Ovary (tissue), 7 donors: ENCODE measurements at regions not wholly inside any gene's neighbourhood (a gene's known extent, or its start where the extent isn't known, plus 50 kb on each side); places are given as distances from the start of the nearest gene placed in this dataset.

Experiments used
- DNase-seq, 5 donors: peaks; one replicate each; pipeline ENCODE4 v3.0.0-alpha.2; 2019 to 2020
- H3K27ac ChIP-seq, 2 donors: fragments of 200-600 bp; one replicate each; pipeline versions ENCODE4 v1.5.1 to v1.8.0; 2019 to 2022
- H3K27me3 ChIP-seq: fragments of 200-600 bp; one replicate; pipeline ENCODE4 v1.8.0; 2022
- H3K36me3 ChIP-seq: fragments of 200-600 bp; sonication (generic); one replicate; pipeline ENCODE4 v1.5.1; 2019
- H3K4me1 ChIP-seq: one replicate; pipeline ENCODE4 v1.8.1; 2013; ENCODE audit warnings: mild to moderate bottlenecking, moderate library complexity; ENCODE audit not compliant: insufficient read depth
- H3K4me3 ChIP-seq: fragments of 200-600 bp; sonication (generic); one replicate; pipeline ENCODE4 v1.5.1; 2017
- H3K9me3 ChIP-seq, 2 donors: fragments of 200-600 bp in 1 of 2; sonication (generic) in 1 of 2; one replicate each; pipeline versions ENCODE4 v1.5.1 to v1.8.1; 2013 to 2019; ENCODE audit warnings: mild to moderate bottlenecking in 1 of 2, moderate library complexity in 1 of 2
- EP300 ChIP-seq: sonication (generic); formaldehyde crosslinking; IDR thresholded peaks from one replicate; pipeline ENCODE4 v1.6.1; 2017; ENCODE audit warnings: antibody characterized with exemption
- POLR2A ChIP-seq: fragments of 450-650 bp; IDR thresholded peaks from one replicate; pipeline ENCODE4 v1.6.1; 2017; ENCODE audit warnings: antibody characterized with exemption, mild to moderate bottlenecking, moderate library complexity
- WGBS, 3 donors: extraction: QIAGEN DNeasy Blood & Tissue Kit in 1 of 3; methylation state at CpG; one replicate each; pipeline versions ENCODE4 v1.1.5 to v1.1.7; 2013 to 2017; 5-methylcytosine and 5-hydroxymethylcytosine counted together
- intact Hi-C, 4 donors: fragments of 100-400 bp; cut with DNase I; formaldehyde crosslinking; loops; one replicate each; pipeline versions ENCODE4 v1.11.0 to v1.15.1; 2022 to 2023
- TF ChIP-seq, protein P1 (sequence below), 3 donors: fragments of 450-650 bp in 2 of 3; fragments of 200-600 bp in 1 of 3; IDR thresholded peaks; one replicate each; pipeline versions ENCODE4 v1.5.1 to v1.8.0; 2016 to 2022; ENCODE audit warnings: antibody characterized with exemption in 3 of 3, mild to moderate bottlenecking in 1 of 3
- donor health status: DM: no; HTN: no; CAD: no; lungs with moderate emphysema.
- donor health status: DM: no; HTN: no; CAD: no.
- donor health status: Bipolar disorder and iron deficiency.
- donor health status: DM: no; HTN: no; CAD: no.
- donor health status: DM: yes; HTN: yes; CAD: no.

DNA sequence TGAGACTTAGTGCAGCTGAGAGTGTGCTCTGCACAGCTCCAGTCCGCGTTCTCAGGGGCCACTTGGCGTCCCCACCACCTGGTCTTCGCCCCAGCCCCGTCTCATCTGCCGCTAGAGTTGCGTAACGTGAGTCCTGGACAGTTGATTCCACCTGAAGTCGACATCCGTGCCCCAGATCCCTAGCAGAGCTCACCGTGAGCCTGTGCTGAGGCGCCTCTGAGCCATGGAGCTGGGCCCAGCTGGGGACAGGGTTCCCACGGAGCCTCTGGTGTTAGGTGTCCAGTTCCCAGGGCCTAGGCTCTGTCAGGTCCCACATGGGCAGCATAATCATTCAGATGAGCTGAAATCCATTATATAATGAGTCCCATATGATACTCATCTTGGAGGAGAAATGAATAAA, 147.1 kb upstream of the SOX1 start:
- Histone ChIP-seq H3K27me3 (no peaks in the 10 kb centered on the region), H3K4me3 (no peak overlapping the region), H3K36me3 (no peaks in the 10 kb centered on the region), H3K27ac (no peak overlapping the region), H3K9me3 (no peaks in the 10 kb centered on the region), H3K4me1 (no peaks in the 10 kb centered on the region)
- TF ChIP-seq POLR2A (no peak), EP300 (no peak)
- TF ChIP-seq, protein P1, sequence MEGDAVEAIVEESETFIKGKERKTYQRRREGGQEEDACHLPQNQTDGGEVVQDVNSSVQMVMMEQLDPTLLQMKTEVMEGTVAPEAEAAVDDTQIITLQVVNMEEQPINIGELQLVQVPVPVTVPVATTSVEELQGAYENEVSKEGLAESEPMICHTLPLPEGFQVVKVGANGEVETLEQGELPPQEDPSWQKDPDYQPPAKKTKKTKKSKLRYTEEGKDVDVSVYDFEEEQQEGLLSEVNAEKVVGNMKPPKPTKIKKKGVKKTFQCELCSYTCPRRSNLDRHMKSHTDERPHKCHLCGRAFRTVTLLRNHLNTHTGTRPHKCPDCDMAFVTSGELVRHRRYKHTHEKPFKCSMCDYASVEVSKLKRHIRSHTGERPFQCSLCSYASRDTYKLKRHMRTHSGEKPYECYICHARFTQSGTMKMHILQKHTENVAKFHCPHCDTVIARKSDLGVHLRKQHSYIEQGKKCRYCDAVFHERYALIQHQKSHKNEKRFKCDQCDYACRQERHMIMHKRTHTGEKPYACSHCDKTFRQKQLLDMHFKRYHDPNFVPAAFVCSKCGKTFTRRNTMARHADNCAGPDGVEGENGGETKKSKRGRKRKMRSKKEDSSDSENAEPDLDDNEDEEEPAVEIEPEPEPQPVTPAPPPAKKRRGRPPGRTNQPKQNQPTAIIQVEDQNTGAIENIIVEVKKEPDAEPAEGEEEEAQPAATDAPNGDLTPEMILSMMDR (IDR thresholded peaks at IDR 0.05) = no peak
- DNase-seq = peak in 1 of 5 donors; percentile 7
- intact Hi-C loops = no loop called here
- WGBS, 3 donors = 66 to 78% (median 72%) methylated on average over 13 of the region's 13 CpGs

DNA sequence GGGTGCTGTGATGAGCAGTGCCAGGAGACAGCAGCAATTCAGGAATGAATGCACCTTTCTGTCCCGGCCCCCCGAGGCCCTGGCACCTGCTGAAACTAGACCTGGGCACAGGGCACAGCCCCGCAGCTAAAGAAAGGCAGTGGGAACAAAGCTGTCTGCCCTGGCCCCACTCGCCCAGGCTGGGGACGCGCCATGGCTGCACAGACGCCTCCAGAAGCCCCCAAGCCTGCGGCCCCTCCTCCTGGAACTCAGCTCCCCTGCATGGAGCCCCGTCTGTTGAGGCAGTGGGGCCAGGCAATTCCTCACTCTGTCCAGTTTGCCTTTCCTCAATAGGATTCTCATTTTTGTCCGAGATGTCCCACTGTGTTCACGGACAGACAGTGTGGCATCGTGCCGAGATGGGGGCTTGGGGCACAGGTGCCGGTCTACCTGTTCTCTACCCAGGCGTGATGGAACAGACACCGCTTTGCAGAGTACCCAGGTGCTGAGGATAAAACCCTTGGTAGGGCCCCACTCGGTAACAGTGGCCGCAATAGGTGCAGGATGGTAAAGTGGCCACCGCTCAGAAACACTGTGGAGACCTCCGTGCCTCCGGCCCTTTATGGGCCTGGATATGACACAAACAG, 146.5 kb upstream of the SOX1 start:
- Histone ChIP-seq H3K9me3 (no peaks in the 10 kb centered on the region), H3K36me3 (no peaks in the 10 kb centered on the region), H3K4me3 (no peak overlapping the region), H3K27ac (no peak overlapping the region), H3K27me3 (no peaks in the 10 kb centered on the region), H3K4me1 (no peaks in the 10 kb centered on the region)
- intact Hi-C loops = no loop called here
- no peak for TF ChIP-seq POLR2A
- TF ChIP-seq EP300 = no peak
- TF ChIP-seq, protein P1 (IDR thresholded peaks at IDR 0.05) = no peak
- peak in 1 of 5 donors; percentile 17 for DNase-seq
- WGBS, 3 donors = 72 to 80% (median 80%) methylated on average over 21 of the region's 21 CpGs

DNA sequence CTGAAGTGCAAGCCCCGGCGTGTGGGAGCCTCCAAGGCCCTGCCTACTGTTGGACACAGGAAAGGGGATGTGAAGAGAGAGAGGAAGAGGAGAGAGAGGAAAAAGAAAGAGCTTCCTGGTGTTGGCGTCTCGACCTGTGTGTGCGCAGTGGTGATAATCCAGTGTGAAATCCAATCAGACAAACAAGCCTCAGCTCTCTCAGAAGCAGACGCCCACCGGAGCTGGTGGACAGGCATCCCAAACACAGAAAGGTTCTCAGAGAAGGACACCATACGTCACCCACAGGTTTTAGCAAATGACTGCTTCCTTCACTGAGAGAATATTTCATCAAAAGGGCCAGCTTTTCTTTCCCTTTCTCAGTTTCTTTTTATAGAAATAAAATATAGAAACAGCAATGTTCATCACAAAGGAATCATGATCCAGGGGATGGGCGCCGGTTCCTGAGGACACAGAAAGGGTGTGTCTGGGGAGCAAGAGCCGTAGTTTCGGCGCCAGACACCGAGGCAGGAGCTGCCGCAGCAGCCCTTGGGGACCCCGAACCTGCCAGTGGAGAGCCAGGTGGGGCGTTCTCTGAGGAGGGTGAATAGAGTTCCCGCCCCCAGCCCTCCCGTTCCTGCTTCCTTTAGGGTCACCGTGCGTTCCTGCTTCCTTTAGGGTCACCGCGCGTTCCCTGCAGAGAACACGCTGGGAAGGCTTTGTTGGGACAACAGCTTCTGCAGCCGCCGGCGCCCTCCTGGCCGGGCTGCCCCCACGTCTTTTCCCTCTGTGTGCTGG, 145.8 kb upstream of the SOX1 start:
- Histone ChIP-seq H3K9me3 (no peaks in the 10 kb centered on the region), H3K4me1 (no peaks in the 10 kb centered on the region), H3K27ac (no peak overlapping the region), H3K4me3 (no peak overlapping the region), H3K36me3 (no peaks in the 10 kb centered on the region), H3K27me3 (no peaks in the 10 kb centered on the region)
- WGBS, 3 donors = 42 to 54% (median 49%) methylated on average over 30 of the region's 30 CpGs
- peak in 1 of 5 donors; percentile 14 for DNase-seq
- intact Hi-C loops = no loop called here
- TF ChIP-seq, protein P1 (IDR thresholded peaks at IDR 0.05) = no peak
- TF ChIP-seq EP300 = no peak
- TF ChIP-seq POLR2A = no peak

DNA sequence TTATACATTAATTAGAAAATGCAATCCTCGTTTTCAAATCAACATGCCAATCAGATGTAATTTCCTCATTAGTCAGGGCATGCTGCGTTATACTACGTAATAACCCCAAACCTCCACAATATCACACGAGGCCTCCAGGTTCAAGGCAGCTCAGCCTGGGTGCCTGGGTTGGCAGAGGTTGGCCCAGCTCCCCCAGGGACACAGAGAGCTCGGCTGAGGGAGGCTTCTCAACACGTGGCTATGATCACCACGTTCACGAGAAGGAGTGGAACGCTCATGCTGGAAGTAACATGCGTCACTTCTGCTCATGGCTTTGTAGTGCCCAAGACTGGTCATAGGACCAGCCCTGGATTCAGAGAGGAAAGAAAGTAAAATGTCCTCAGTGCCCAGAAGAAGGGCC, 144.9 kb upstream of the SOX1 start:
- H3K4me3 ChIP-seq = no peak overlapping the region
- no peaks in the 10 kb centered on the region for H3K36me3 ChIP-seq
- WGBS, 3 donors = 75 to 78% (median 75%) methylated on average over 10 of the region's 10 CpGs
- no peak overlapping the region for H3K27ac ChIP-seq
- DNase-seq = no peak
- H3K9me3 ChIP-seq = no peaks in the 10 kb centered on the region
- H3K4me1 ChIP-seq = no peaks in the 10 kb centered on the region
- no peaks in the 10 kb centered on the region for H3K27me3 ChIP-seq
- intact Hi-C loops = no loop called here
- no peak for TF ChIP-seq POLR2A
- TF ChIP-seq EP300 = no peak
- TF ChIP-seq, protein P1 (IDR thresholded peaks at IDR 0.05) = no peak
